Karpas-422 (cell line): ENCODE measurements at regions not wholly inside any gene's neighbourhood (a gene's known extent, or its start where the extent isn't known, plus 50 kb on each side); places are given as distances from the start of the nearest gene placed in this dataset.

Experiments
- DNase-seq: peaks from one replicate; pipeline ENCODE4 v3.0.0-alpha.2; 2015
- H2AFZ ChIP-seq: fragments of 200-600 bp; sonication (generic); 2 replicates; pipeline ENCODE4 v1.6.1; 2014; ENCODE audit warnings: antibody characterized with exemption, low read length, mixed read lengths
- H3K27ac ChIP-seq: fragments of 200-600 bp; sonication (generic); 2 replicates; pipeline ENCODE4 v1.5.1; 2014; ENCODE audit warnings: mild to moderate bottlenecking, low read length, moderate library complexity
- H3K27me3 ChIP-seq: fragments of 200-600 bp; sonication (generic); 2 replicates; pipeline ENCODE4 v1.6.1; 2014; ENCODE audit warnings: low read length, mixed read lengths
- H3K36me3 ChIP-seq: fragments of 200-600 bp; sonication (generic); 2 replicates; pipeline ENCODE4 v1.6.1; 2014; ENCODE audit warnings: low read length, mixed read lengths; ENCODE audit not compliant: insufficient read depth
- H3K4me1 ChIP-seq: fragments of 200-600 bp; sonication (generic); 2 replicates; pipeline ENCODE4 v1.6.1; 2014; ENCODE audit warnings: mild to moderate bottlenecking, low read length, mixed read lengths
- H3K4me2 ChIP-seq: fragments of 200-600 bp; sonication (generic); 2 replicates; pipeline ENCODE4 v1.6.1; 2014; ENCODE audit warnings: low read length, low read depth, mild to moderate bottlenecking; ENCODE audit not compliant: poor library complexity, severe bottlenecking
- H3K4me3 ChIP-seq: fragments of 200-600 bp; sonication (generic); 2 replicates; pipeline ENCODE4 v1.5.1; 2014; ENCODE audit warnings: mild to moderate bottlenecking, antibody characterized with exemption, low read length, mixed read lengths
- H3K79me2 ChIP-seq: fragments of 200-600 bp; sonication (generic); 2 replicates; pipeline ENCODE4 v1.6.1; 2014; ENCODE audit warnings: mild to moderate bottlenecking, low read length, mixed read lengths
- H3K9ac ChIP-seq: fragments of 200-600 bp; sonication (generic); 2 replicates; pipeline ENCODE4 v1.6.0; 2014; ENCODE audit warnings: low read length
- H3K9me2 ChIP-seq: fragments of 200-600 bp; sonication (generic), shearing (Covaris generic); replicated peaks from 2 replicates; pipeline ENCODE4 v1.6.0; 2014; ENCODE audit warnings: mild to moderate bottlenecking, low read length, moderate library complexity; ENCODE audit not compliant: insufficient read depth
- H3K9me3 ChIP-seq: fragments of 300-700, 200-600 bp; sonication (generic); 2 replicates; pipeline ENCODE4 v1.6.1; 2014; ENCODE audit warnings: low read length, mixed read lengths
- H4K20me1 ChIP-seq: fragments of 200-600 bp; sonication (generic); 2 replicates; pipeline ENCODE4 v1.6.1; 2014; ENCODE audit warnings: mild to moderate bottlenecking, antibody characterized with exemption, low read length, low read depth; ENCODE audit not compliant: insufficient read depth

- H3K27ac ChIP-seq: no peak overlapping the region
- H3K4me1 ChIP-seq: no peaks in the 10 kb centered on the region
- H3K79me2 ChIP-seq: no peaks in the 10 kb centered on the region
- no peaks in the 10 kb centered on the region for H3K36me3 ChIP-seq
- H3K4me2 ChIP-seq: no peak overlapping the region
- no peaks in the 10 kb centered on the region for H4K20me1 ChIP-seq
- no peak overlapping the region for H3K9ac ChIP-seq
- H2AFZ ChIP-seq: no peak overlapping the region
- no peaks in the 10 kb centered on the region for H3K27me3 ChIP-seq
- DNase-seq: no peak
- peaks cover 7% of the 10 kb centered on the region; the same call in 1 of the 2 replicates for H3K9me3 ChIP-seq
- no peak overlapping the region for H3K4me3 ChIP-seq
- no peaks in the 10 kb centered on the region for H3K9me2 ChIP-seq
Observed at GRCh38 chr6:164415832-164416563, 893.4 kb downstream of the C6orf118 start.

DNA sequence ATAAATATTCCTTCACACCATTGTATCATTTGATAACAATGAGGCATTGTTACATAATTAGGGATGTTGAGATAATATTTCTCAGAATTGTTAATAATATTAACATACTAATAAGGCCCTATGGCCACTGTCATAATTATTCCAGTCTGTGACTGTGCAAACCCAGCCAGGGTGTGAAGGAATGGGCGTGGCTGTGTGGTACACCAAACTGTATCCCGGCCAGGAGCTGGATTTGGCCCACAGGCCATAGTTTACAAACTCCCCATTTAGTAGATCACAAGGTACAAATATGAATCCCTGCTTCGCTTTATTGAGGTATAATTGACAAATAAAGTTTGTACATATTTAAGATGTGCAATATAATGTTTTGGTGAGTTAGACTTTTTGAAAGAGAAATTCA is 894.7 kb downstream of the C6orf118 start:
- H3K4me3 ChIP-seq: no peak overlapping the region
- no peaks in the 10 kb centered on the region for H3K9me2 ChIP-seq
- H3K36me3 ChIP-seq: no peaks in the 10 kb centered on the region
- H4K20me1 ChIP-seq: no peaks in the 10 kb centered on the region
- H3K27ac ChIP-seq: no peak overlapping the region
- 0 out of 2 replicates have a peak, but pooled peaks cover 3% of the 10 kb centered on the region for H3K9me3 ChIP-seq
- H3K27me3 ChIP-seq: no peaks in the 10 kb centered on the region
- no peak for DNase-seq
- no peaks in the 10 kb centered on the region for H3K4me1 ChIP-seq
- no peak overlapping the region for H3K9ac ChIP-seq
- no peak overlapping the region for H2AFZ ChIP-seq
- H3K4me2 ChIP-seq: no peak overlapping the region
- no peaks in the 10 kb centered on the region for H3K79me2 ChIP-seq

GRCh38 chr6:164412566-164412965 is 896.8 kb downstream of the C6orf118 start:
- no peaks in the 10 kb centered on the region for H3K4me1 ChIP-seq
- H4K20me1 ChIP-seq: no peaks in the 10 kb centered on the region
- DNase-seq: no peak
- no peaks in the 10 kb centered on the region for H3K9me2 ChIP-seq
- H3K27me3 ChIP-seq: no peaks in the 10 kb centered on the region
- H3K9me3 ChIP-seq: 0 out of 2 replicates have a peak, but pooled peaks cover 3% of the 10 kb centered on the region
- H3K27ac ChIP-seq: no peak overlapping the region
- H3K4me2 ChIP-seq: no peak overlapping the region
- H3K4me3 ChIP-seq: no peak overlapping the region
- H3K9ac ChIP-seq: no peak overlapping the region
- H3K36me3 ChIP-seq: no peaks in the 10 kb centered on the region
- no peaks in the 10 kb centered on the region for H3K79me2 ChIP-seq
- no peak overlapping the region for H2AFZ ChIP-seq

DNA sequence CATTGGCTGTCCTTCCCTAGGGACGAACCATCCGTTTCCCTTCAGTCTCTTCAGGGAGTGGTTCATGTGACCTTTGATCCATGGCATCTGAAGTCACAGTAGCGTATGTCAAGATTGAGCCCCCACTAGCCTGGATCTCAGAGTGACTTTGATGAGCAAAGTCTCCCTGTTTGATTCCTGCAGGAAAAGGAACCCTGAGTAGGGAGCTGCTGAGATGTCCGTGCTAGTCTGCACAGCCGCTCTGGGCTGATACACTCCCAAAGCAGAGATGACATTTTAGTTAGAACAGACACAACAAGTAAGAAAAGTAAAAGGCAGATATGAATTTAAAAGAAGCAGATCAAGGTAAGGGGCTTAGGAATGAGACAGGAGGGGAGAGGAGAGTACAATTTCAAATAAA is 899.4 kb downstream of the C6orf118 start:
- no peaks in the 10 kb centered on the region for H3K27me3 ChIP-seq
- H3K4me2 ChIP-seq: no peak overlapping the region
- no peaks in the 10 kb centered on the region for H3K4me1 ChIP-seq
- H3K9me2 ChIP-seq: no peaks in the 10 kb centered on the region
- H2AFZ ChIP-seq: no peak overlapping the region
- no peak for DNase-seq
- no peak overlapping the region for H3K9ac ChIP-seq
- no peaks in the 10 kb centered on the region for H3K79me2 ChIP-seq
- H3K27ac ChIP-seq: no peak overlapping the region
- no peak overlapping the region for H3K4me3 ChIP-seq
- H4K20me1 ChIP-seq: no peaks in the 10 kb centered on the region
- peaks cover 16% of the 10 kb centered on the region for H3K9me3 ChIP-seq
- H3K36me3 ChIP-seq: no peaks in the 10 kb centered on the region

- no peaks in the 10 kb centered on the region for H3K9me2 ChIP-seq
- no peaks in the 10 kb centered on the region for H3K79me2 ChIP-seq
- peaks cover 16% of the 10 kb centered on the region for H3K9me3 ChIP-seq
- H3K27me3 ChIP-seq: no peaks in the 10 kb centered on the region
- H3K4me1 ChIP-seq: no peaks in the 10 kb centered on the region
- no peak for DNase-seq
- H3K9ac ChIP-seq: no peak overlapping the region
- no peak overlapping the region for H3K4me3 ChIP-seq
- no peaks in the 10 kb centered on the region for H3K36me3 ChIP-seq
- H3K27ac ChIP-seq: no peak overlapping the region
- no peaks in the 10 kb centered on the region for H4K20me1 ChIP-seq
- H2AFZ ChIP-seq: no peak overlapping the region
- H3K4me2 ChIP-seq: no peak overlapping the region
Observed at GRCh38 chr6:164409309-164410009, 899.9 kb downstream of the C6orf118 start.

- H3K79me2 ChIP-seq: no peaks in the 10 kb centered on the region
- H3K36me3 ChIP-seq: no peaks in the 10 kb centered on the region
- no peak overlapping the region for H3K4me3 ChIP-seq
- H4K20me1 ChIP-seq: no peaks in the 10 kb centered on the region
- no peak overlapping the region for H3K27ac ChIP-seq
- no peak overlapping the region for H3K4me2 ChIP-seq
- no peak overlapping the region for H3K9ac ChIP-seq
- H3K9me3 ChIP-seq: peaks cover 16% of the 10 kb centered on the region
- no peaks in the 10 kb centered on the region for H3K27me3 ChIP-seq
- no peak overlapping the region for H2AFZ ChIP-seq
- H3K9me2 ChIP-seq: no peaks in the 10 kb centered on the region
- DNase-seq: no peak
- no peaks in the 10 kb centered on the region for H3K4me1 ChIP-seq
Observed at GRCh38 chr6:164408868-164409267, 900.5 kb downstream of the C6orf118 start.

DNA sequence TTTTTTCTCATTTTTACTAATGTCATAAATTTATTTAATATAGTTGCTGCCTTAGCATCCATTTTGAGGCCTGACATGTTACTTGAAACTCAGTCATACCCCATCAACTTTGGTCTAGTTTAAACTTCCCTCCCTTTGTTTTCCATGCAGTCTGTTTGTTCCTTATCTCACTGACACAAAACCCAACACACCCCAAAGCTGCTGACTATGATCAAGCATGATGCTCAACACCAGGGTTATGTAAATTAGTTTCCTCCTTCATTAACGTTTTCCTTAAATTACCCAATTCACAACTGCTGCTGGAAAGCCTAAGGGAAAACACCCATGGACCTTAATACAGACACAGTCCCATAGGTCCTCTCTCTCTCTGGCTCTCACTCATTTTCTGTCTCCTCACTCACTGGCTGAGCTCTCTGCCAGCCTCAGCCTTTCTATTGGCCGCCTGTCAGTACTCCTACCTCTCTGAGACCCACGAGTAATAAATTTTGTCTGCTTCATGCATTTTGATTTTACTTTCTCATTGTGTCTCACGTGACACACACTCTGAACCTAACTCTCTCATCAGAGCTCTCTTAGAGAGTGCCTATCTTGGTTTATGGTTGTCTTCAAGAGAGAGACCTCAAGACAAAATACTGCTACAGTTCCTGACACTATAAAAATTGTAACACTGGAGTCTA is 904.5 kb downstream of the C6orf118 start:
- Histone ChIP-seq H3K9ac (no peak overlapping the region), H3K4me2 (no peak overlapping the region), H3K79me2 (no peaks in the 10 kb centered on the region), H3K4me3 (no peak overlapping the region), H4K20me1 (no peaks in the 10 kb centered on the region), H2AFZ (no peak overlapping the region), H3K27me3 (no peaks in the 10 kb centered on the region), H3K9me2 (no peaks in the 10 kb centered on the region), H3K27ac (no peak overlapping the region), H3K4me1 (no peaks in the 10 kb centered on the region), H3K9me3 (peaks cover 13% of the 10 kb centered on the region), H3K36me3 (no peaks in the 10 kb centered on the region)
- DNase-seq: no peak

GRCh38 chr6:164401871-164402270 is 907.5 kb downstream of the C6orf118 start:
- H3K27ac ChIP-seq: no peak overlapping the region
- H3K79me2 ChIP-seq: no peaks in the 10 kb centered on the region
- H3K4me2 ChIP-seq: no peak overlapping the region
- H2AFZ ChIP-seq: no peak overlapping the region
- no peaks in the 10 kb centered on the region for H3K27me3 ChIP-seq
- no peak for DNase-seq
- peaks cover 19% of the 10 kb centered on the region for H3K9me3 ChIP-seq
- no peak overlapping the region for H3K4me3 ChIP-seq
- no peaks in the 10 kb centered on the region for H3K36me3 ChIP-seq
- no peaks in the 10 kb centered on the region for H3K4me1 ChIP-seq
- H3K9ac ChIP-seq: no peak overlapping the region
- no peaks in the 10 kb centered on the region for H4K20me1 ChIP-seq
- no peaks in the 10 kb centered on the region for H3K9me2 ChIP-seq
